ENCODE measurements at regions not wholly inside any gene's neighbourhood (a gene's known extent, or its start where the extent isn't known, plus 50 kb on each side); places are given as distances from the start of the nearest gene placed in this dataset.

- no TSS peak for BruUV-seq (replicated peaks)
- POLR2A ChIA-PET: no interaction called here
- H3K4me1 ChIP-seq (ENCODE audit: insufficient read depth, low read length): no peaks in the 10 kb centered on the region
- CTCF ChIA-PET (ENCODE audit: low intra/inter-chr PET ratio, low total read pairs): no interaction called here
- H3K79me2 ChIP-seq (ENCODE audit: insufficient read depth, low read length): no peaks in the 10 kb centered on the region
- in situ Hi-C loops (cut with HindIII; ENCODE audit: extremely low pct_ligation_motif_present, low pct_unique_long_range_greater_than_20kb): no loop called here
- TF ChIP-seq ZNF253 (CRISPR knock-in tag; IDR thresholded peaks at IDR 0.05; ENCODE audit: borderline replicate concordance) (no peak), RBFOX2 (IDR thresholded peaks at IDR 0.05; ENCODE audit: low read depth, low read length) (no peak), NR2F1 (CRISPR knock-in tag; IDR thresholded peaks at IDR 0.05) (no peak), BHLHE40 (IDR thresholded peaks at IDR 0.05; ENCODE audit: low read length) (no peak), TFAP4 (IDR thresholded peaks at IDR 0.05; ENCODE audit: borderline replicate concordance, low read depth) (no peak), ZNF281 (CRISPR knock-in tag; IDR thresholded peaks at IDR 0.05; ENCODE audit: borderline replicate concordance) (no peak), ZBED4 (CRISPR knock-in tag; IDR thresholded peaks at IDR 0.05; ENCODE audit: borderline replicate concordance) (no peak), ZXDC (CRISPR knock-in tag; IDR thresholded peaks at IDR 0.05) (no peak)
- no peak overlapping the region for H3K9ac ChIP-seq (ENCODE audit: insufficient read depth, low read depth, low read length)
- DNase-seq (ENCODE audit: low spot score) (no peak), FAIRE-seq (no peak), ATAC-seq (no peak)
- 0 out of 2 replicates have a peak, but pooled peaks cover 9% of the 10 kb centered on the region for H4K20me1 ChIP-seq (ENCODE audit: insufficient read depth, low read length)
- WGBS (ENCODE audit: low lambda C conversion rate): 87% methylated on average over 3 of the region's 4 CpGs
- intact Hi-C loops (cut with micrococcal nuclease; ENCODE audit: unreplicated experiment): no loop called here
- H3K4me3 ChIP-seq (replicated peaks in 1 of 3; ENCODE audit: insufficient read depth in 1 of 3, low read depth in 2 of 3, low read length in 3 of 3): no peak overlapping the region
- no peaks in the 10 kb centered on the region for H3K27me3 ChIP-seq (ENCODE audit: control insufficient read depth in 1 of 2, insufficient read depth in 2 of 2, low read length in 2 of 2)
- no peak overlapping the region for H3K27ac ChIP-seq (ENCODE audit: extremely low read length, insufficient read depth, low read length)
- peaks cover 21% of the 10 kb centered on the region for H3K9me3 ChIP-seq (ENCODE audit: low read length)
- 0 out of 5 replicates have a peak, but pooled peaks cover 0 to 1% of the 10 kb centered on the region in 2 experiments for H3K36me3 ChIP-seq (replicated peaks in 1 of 2; ENCODE audit: control insufficient read depth in 1 of 2, insufficient read depth in 2 of 2, low read length in 2 of 2)
- no peak overlapping the region for H3K4me2 ChIP-seq (ENCODE audit: low read depth, low read length)
- H2AFZ ChIP-seq (ENCODE audit: low read length): no peak overlapping the region
Observed at GRCh38 chr11:70510106-70510505, 111.8 kb downstream of the CTTN start.
